Non-pigmented ciliary epithelial cell (primary cell): ENCODE measurements at regions not wholly inside any gene's neighbourhood (a gene's known extent, or its start where the extent isn't known, plus 50 kb on each side); places are given as distances from the start of the nearest gene placed in this dataset.

Source experiments
- DNase-seq: peaks from one replicate; pipeline ENCODE4 v3.0.0-alpha.2; 2010; ENCODE audit warnings: low read depth

GRCh38 chr5:13567819-13568218, 376.7 kb downstream of the DNAH5 start:
- DNase-seq, result peak; percentile 48

GRCh38 chr5:13566871-13567339, 377.6 kb downstream of the DNAH5 start:
- peak; percentile 62 for DNase-seq

GRCh38 chr5:13558408-13558807, 386.1 kb downstream of the DNAH5 start:
- DNase-seq, result no peak

GRCh38 chr5:13553896-13554295, 390.6 kb downstream of the DNAH5 start:
- no peak for DNase-seq

- no peak for DNase-seq
These were observed 392.1 kb downstream of the DNAH5 start for GRCh38 chr5:13552361-13552760.

GRCh38 chr5:13551645-13552044, 392.8 kb downstream of the DNAH5 start:
- no peak for DNase-seq

GRCh38 chr5:13540168-13540750, 404.2 kb downstream of the DNAH5 start:
- no peak for DNase-seq

GRCh38 chr5:13536933-13537332, 407.6 kb downstream of the DNAH5 start:
- no peak for DNase-seq

GRCh38 chr5:13533833-13534232, 410.7 kb downstream of the DNAH5 start:
- DNase-seq, result no peak

- no peak for DNase-seq
These were observed 415.2 kb downstream of the DNAH5 start for GRCh38 chr5:13529300-13529699.

GRCh38 chr5:13524936-13525335, 419.6 kb downstream of the DNAH5 start:
- DNase-seq, result no peak

- DNase-seq, result no peak
These were observed 425.4 kb downstream of the DNAH5 start for GRCh38 chr5:13519131-13519530.

GRCh38 chr5:13516195-13516594, 428.3 kb downstream of the DNAH5 start:
- no peak for DNase-seq

GRCh38 chr5:13511442-13511841, 433.0 kb downstream of the DNAH5 start:
- no peak for DNase-seq

- DNase-seq, result no peak
These were observed 433.9 kb downstream of the DNAH5 start for GRCh38 chr5:13510616-13511015.

- no peak for DNase-seq
These were observed 435.9 kb downstream of the DNAH5 start for GRCh38 chr5:13508559-13508958.

- DNase-seq, result no peak
These were observed 439.2 kb downstream of the DNAH5 start for GRCh38 chr5:13505326-13505725.

GRCh38 chr5:13503017-13503416, 441.5 kb downstream of the DNAH5 start:
- DNase-seq, result no peak

- DNase-seq, result peak; percentile 19
These were observed 443.3 kb downstream of the DNAH5 start for GRCh38 chr5:13501176-13501575.

GRCh38 chr5:13498279-13498678, 446.2 kb downstream of the DNAH5 start:
- no peak for DNase-seq

- no peak for DNase-seq
These were observed 456.1 kb downstream of the DNAH5 start for GRCh38 chr5:13488254-13488931.

GRCh38 chr5:13480834-13481233, 463.7 kb downstream of the DNAH5 start:
- DNase-seq, result no peak

- peak; percentile 18 for DNase-seq
These were observed 465.5 kb downstream of the DNAH5 start for GRCh38 chr5:13478831-13479465.
